ENCODE measurements at regions not wholly inside any gene's neighbourhood (a gene's known extent, or its start where the extent isn't known, plus 50 kb on each side); places are given as distances from the start of the nearest gene placed in this dataset.

DNA sequence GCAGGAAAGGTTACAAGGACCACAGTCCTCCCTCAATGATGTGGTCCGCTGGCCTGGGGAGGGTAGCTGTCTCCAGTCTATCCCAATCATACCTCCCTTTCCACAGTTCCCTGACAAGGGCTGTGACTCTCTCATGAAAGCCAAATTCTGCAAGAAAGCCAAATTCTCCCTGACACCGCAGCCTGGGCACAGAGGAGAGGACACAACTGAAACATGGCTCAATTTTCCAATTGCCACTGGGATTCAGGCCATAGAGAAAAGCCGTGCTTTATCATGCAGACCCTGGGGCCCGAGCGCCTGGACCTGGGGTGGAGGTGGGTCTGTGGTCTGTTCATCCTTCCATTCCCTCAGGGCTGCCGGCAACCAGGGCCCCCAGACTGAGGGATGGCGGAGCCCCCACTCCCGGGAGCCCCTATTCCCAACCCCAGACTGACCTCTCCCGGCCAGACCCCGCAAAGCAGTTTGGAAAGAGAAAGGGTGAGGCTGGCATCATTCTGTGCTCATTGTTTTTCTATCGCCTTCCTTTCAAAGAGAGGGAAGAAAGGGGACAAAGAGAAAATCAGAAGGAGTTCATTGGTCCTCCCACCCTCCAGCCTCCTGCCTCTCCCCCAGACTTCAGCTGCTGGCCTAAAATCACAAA lies 239.5 kb downstream of the BUD13 start:
- no peak for DNase-seq (ENCODE audit: low read depth in 2 of 2)

DNA sequence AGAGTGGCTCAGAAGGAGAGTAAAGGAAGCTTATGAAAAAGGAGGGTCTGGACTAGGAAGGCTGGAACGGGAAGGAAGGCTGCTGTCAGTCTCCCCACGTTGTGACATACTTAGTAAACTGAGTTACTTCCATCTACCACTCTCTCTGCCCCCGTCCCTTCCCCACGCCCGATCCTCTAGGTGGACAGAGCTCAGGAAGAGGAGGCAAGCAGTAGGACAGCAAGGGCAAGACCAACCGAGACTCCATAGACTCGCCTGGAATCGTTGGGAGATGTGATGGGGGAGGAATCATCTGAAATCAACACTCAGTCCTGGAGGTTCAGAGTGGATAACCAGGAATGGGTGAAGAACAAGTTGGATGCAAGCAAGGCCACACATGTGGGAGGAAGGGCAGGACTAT lies 240.7 kb downstream of the BUD13 start:
- no peak for DNase-seq (ENCODE audit: low read depth in 2 of 2)

DNA sequence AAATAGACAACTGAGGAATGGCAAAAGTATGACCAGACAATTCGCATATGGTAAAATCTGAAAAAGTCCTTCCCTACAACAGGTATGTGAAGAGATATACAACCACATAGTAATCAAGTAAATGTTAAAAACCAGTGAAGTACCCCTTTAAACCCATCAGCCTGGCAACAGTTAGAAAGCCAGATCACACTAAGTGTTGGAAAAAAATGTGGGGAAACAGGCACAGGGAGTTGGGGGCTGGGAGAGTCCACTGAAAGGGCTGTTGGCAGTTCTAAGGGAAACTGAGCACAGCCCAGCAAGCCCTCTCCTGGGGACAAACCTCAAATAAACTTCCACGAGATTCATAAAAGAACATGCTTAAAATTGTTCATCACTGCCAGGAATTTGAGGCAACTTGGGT lies 242.1 kb downstream of the BUD13 start:
- DNase-seq (ENCODE audit: low read depth in 2 of 2), result no peak

DNA sequence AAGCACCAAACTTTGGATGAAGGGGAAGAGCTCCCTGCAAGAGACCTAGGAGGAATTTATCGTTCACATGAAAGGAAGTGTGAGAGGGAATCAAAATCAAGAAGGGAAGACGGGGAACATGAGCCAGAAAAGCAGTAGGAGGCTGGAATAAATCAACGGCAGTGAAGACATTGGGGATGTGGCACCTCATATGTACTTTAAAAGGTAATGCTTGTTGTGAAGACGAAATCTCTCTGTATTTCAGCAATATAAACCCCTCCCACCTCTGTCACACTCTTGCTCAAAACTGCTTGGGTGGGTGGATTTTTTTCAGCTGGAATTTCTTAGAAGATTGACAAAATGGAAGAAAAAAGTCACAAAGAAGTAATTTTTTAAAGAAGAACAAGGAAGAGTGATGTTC lies 243.5 kb downstream of the BUD13 start:
- DNase-seq (ENCODE audit: low read depth in 2 of 2), result no peak

DNA sequence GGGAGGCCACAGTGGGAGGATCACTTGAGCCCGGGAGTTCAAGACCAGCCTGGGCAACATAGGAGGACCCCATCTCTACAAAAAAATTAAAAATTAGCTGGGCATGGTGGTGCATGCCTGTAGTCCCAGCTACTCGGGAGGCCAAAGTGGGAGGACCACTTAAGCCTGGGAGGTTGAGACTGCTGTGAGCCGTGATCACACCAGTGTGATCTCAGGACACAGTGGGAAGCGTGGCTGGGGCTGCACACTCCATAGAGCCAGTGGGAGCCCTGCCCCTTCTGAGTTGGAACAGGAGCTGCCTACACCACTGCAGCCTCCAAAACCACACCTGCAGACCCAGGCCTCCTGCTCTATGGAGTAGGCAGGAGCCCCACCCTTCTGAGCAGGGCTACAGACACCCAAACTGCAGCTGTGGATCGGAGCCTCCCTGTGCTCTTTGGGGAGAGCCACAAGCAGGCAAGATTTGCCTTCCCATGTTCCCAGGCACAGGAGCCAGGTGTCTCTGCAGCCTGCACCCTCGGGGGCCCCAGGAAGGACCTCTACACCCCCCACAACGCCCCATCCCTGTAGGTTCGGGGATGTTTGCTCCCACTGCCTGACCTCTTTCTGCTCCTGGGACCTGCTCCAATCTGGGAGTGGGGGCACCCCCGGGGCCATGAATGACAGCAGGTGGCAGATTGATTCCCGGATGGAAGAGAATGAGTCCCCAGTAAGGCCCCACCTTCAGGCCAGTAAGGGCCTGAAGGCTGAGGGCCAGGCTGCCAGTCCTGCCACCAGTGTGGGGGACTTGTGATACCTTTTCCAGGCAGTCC lies 245.4 kb downstream of the BUD13 start:
- DNase-seq (ENCODE audit: low read depth in 2 of 2), result no peak

DNA sequence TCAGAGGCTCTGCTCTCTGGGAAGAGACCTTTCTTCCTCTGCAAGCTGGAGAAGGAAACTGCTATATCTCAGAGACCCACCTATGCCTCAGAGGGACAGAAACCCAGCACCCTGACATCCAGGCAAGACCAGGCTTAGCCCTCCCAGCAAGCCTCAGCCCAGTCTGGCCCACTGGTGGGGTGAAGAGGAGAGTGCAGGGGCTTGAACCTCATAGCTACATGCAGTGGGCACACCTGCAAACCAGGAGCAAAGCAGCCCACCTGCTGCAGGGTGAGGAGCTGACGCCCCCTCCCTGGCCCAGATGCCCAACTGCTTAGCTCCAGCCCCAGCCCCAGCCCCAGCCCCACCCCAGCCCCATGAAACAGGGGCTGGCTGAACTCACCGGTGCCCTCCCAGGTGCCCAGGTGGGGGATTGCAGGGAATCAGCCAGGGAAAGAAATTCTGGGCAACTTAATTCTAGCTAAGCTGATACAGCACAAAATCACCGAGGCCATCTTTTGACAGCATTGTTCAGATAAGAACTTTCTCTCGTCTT lies 246.8 kb downstream of the BUD13 start:
- DNase-seq (ENCODE audit: low read depth in 2 of 2), result no peak

DNA sequence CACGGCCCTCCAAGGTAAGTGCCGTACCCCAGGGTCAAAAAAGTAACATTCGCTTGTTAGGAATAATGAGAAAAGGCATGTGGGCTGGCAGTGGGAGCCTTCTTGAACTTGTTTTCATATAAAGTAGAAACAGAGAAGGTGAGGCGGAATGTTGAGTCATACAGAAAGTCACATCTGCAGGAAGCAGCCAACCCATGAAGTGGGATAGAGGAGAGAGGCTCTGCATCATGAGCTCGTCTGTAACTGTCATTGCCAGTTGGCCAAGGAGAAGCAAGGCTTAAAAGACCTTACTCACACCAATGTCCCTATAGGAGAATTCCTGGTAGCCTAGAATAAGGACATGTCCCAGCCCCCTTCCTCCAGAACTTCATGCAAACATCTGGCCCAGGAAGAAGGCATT lies 253.3 kb downstream of the BUD13 start:
- DNase-seq (ENCODE audit: low read depth in 2 of 2), result no peak

DNA sequence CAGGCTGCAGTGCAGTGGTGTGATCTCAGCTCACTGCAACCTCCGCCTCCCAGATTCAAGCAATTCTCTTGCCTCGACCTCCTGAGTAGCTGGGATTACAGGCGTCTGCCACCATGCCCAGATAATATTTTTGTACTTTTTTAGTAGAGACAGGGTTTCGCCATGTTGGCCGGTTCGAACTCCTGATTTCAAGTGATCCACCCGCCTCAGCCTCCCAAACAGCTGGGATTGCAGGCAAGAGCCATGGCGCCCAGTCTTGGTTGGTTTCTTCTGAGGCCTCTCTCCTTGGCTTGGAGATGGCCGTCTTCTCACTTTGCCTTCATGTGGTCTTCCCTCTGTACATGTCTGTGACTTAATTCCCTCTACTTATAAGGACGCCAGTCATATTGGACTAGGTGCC lies 254.6 kb downstream of the BUD13 start:
- DNase-seq (ENCODE audit: low read depth in 2 of 2), result no peak

DNA sequence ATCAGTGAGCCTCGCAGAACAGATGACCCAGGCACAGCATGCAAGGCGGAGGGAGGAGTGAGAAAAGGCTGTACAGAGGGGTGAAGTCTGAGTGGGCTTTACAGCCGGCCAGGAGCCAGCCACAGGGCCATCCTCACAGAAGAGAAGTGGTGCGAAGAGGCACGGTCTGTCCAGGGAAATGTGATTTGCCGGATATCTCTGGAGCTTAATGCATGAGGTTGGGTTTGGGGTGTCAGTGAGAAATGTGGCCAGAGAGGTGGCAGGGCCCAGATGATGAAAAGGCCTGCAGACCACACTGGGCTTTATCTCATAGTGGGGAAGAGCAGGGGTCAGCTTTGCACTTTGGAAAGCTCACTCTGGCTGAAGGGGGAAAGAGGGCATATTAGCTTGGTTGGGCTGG lies 255.2 kb downstream of the BUD13 start:
- no peak for DNase-seq (ENCODE audit: low read depth in 2 of 2)

DNA sequence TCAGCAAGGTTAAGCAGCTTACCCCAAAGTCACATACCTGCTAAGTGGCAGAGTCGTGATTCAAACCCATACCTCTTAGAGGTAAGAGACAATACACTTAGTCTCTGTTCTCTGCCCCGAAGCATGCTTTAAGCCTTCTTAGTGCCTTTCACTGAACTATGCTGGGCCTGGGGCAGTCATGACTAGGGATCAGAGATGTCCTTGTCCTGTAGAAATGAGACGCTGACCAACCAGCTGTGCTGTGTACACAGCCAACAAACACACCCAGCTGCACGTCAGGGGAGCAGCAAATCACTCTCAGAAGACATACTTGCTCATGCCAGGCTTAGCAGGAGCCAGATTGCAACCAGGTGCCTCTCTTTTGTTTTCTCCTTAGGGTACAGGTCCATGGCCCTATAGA lies 255.7 kb downstream of the BUD13 start:
- DNase-seq (ENCODE audit: low read depth in 2 of 2), result no peak

DNA sequence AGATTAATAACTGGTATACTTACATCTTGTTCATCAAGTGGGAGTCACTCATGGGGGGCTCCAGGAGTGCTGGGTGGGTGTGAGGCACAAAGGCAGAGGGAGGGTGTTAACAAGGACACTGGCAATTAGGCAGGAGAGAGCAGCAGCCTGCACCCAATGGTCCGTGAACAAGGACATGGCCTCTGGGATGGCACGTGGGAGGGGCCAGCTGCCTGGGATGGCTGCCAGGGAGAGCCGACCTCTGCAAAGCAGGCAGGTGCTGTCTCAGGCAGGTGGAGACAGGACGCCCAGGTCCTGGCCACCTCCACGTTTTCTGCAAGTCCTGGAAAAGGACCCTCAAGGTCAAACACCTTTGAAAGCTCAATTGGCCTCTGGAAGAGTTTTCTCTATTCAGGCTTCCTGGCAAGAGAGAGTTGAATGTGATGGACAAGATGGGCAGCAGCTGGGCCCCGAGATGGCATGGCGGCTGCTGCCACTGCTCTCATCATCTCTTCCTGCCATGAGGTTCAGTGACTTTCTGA lies 257.1 kb downstream of the BUD13 start:
- no peak for DNase-seq (ENCODE audit: low read depth in 2 of 2)

DNA sequence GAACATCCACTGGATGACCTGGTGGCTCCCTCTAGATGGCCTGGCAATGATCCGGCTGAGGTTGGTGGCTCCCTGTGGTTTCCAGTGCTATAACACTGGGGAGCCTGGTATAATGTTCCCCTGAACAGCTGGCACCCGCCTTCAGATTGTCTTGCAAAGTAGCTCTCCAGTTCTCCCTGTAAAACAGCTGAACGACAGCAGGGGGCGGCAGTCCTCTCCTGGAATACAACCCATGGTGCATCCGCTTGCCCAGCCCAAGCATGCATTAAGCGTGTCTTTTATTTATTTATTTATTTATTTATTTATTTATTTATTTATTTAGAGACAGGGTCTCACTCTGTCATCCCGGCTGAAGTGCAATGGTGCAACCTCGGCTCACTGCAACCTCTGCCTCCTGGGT lies 258.9 kb downstream of the BUD13 start:
- DNase-seq (ENCODE audit: low read depth in 2 of 2), result peak in 1 of 2 donors; percentile 3

DNA sequence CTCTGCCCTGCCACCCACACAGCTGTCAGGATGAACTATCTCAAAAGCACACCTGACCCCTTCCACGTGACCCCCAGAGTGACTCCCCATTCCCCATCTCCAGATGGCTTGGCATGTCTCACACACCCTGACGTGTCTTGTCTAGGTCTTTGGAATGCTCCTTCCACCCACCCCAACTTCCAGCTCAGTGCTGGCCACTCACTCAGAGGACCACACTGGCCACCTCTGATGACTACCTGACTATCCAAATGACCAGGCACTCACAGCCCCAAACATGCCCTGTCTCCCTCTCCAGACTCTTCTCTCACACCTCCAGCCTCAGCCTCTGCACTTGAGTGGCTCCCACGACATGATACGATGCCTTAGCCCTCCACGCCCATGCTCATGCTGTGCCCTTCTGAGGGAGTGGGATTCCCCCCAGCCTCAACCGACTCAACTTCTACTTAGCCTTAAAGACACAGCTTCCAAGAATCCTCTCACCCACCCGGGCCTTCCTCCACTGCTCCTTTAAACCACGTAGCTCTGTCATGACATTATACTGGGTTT lies 259.4 kb downstream of the BUD13 start:
- DNase-seq (ENCODE audit: low read depth in 2 of 2), result no peak

DNA sequence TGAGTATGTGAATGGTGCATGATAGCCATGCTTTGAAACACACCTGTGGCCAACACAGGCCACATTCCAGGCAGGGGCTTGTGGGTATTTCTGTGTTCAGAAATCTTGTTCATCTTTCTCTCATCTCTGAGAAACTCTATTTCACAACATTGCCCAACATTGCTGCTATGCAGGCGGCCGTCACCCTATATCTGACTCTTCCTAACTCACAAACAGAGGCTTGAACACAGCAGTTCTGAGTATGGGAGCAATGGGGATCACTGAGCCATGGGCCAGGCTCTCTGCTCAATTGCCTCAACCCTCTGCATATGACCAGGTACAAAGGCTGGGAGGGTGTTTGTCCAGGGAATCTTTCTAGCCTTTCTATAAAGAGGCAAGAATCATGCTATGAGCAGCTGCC lies 259.9 kb downstream of the BUD13 start:
- no peak for DNase-seq (ENCODE audit: low read depth in 2 of 2)

DNA sequence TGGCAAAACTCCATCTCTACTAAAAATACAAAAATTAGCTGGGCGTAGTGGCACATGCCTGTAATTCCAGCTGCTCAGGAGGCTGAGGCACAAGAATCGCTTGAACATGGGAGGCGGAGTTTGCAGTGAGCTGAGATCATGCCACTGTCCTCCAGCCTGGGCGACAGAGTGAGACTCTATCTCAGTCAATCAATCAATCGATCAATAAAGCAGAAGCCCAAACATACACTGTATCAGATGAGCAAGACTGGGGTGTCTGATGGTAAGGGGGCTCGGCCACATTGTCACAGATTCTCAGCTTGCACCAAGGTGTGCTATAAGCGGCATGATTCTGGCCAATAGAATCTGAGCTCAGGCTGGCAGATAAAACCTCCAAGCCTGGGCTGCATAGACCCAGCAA lies 261.1 kb downstream of the BUD13 start:
- no peak for DNase-seq (ENCODE audit: low read depth in 2 of 2)

DNA sequence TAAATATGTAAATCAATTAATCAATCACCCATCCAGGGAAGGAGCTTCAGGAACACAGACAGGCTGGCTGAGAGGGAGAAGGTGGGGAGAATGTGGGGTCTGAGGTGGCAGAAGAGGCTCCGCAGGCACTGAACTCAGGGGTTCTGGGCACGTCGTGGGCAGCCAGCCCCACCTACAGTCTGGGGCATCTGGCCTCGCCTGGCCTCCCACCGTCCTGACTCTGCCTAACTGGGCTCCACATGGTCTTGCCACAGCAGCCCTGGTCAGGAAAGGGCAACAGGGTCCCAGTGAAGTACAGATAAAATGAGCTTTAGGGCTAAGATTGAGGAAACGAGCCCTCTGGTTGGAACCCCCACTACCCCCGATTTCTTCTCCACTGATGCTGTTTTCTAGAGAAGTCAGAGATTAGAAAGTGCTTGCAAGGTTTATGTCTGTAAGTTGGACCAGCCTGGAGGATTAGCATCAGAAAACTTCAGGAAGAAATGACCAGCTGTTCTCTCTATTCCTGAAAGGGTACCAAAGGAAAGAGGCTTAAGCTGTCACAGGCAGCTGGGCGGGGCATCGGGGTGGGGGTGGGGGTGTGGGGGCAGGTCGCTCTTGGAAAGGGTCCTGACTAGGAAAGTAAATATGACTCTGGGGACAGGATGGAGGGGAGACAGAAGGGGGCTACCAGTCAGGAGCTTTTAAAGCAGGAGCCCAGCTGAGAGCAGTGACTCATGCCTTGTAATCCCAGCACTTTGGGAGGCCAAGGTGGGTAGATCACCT lies 261.7 kb downstream of the BUD13 start:
- DNase-seq (ENCODE audit: low read depth in 2 of 2), result no peak

DNA sequence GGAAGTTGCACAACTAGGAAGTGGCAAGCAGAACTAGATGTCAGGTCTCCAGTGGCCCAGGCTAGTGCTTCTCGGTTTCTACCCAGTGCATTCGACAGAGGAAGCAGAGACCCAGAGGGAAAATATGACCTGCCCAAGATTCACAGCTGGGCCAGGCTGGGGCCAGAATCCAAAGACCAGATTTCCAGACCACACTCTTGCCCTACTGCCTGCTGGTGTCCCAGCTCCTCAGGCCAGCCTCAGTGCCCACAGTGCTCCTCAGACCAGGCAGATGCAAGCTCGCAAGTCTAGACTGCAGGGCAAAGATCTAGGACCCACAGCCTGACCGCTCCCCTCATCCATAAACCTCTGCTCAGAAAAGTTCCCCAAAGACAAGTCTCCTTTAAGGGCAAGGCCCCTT lies 262.6 kb downstream of the BUD13 start:
- DNase-seq (ENCODE audit: low read depth in 2 of 2), result no peak

DNA sequence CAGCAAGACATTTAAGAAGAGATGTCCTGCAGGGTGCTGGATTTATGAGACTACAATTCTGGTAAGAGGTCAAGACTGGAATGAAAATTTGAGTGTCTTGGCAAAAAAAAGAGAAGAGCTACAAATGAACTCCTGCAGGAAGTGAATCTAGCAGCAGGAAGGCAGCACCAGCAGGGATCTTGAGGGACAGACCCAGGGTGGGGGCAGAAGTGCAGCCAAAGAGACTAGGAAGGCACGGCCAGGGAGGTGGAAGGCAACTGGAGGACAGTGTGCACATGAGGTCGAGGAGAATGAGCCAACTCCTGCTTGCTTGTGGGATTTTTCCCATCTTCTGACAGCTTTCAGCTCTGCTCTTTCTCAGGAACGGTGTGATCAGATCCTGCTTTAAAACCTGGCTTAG lies 263.2 kb downstream of the BUD13 start:
- DNase-seq (ENCODE audit: low read depth in 2 of 2), result no peak

DNA sequence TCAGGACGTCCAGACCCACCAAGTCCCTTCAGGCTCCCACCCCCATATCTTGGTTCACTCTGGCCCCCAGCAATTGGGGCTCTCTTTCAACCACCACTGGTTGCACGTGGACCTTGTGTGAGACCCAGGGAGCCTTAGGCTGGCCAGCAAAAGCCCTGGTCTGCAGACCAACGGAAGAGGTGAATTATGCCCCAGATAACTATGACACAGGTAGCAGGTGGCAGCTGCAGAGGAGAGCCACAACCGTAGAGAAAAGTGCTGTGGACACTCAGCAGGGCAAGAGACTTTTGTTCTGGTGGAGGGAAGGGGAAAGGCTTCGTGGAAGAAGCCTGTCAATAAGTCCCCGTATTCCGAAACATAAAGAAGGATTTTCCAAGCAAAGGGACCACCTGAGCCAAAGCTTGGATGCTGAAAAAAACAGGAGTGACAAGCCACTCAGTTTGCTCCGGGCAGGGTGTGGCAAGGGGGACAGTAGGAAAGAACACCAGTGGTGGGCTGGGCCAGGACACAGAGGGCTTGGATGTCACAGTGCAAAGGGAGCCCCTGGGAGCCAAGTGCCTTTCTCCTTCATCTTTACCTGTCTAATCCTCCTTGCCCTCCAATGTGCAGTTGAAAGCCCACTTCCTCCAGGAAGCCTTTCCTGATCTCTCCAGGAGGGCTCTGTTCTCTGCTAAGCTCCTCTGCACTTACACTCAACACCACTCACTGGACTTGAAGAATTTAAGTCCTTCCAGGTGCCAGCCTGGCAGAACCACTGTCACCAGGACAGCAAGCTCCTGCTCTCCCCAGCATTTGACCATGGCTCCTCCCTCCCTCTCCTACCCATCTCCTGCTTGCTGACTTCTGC lies 264.7 kb downstream of the BUD13 start:
- no peak for DNase-seq (ENCODE audit: low read depth in 2 of 2)

DNA sequence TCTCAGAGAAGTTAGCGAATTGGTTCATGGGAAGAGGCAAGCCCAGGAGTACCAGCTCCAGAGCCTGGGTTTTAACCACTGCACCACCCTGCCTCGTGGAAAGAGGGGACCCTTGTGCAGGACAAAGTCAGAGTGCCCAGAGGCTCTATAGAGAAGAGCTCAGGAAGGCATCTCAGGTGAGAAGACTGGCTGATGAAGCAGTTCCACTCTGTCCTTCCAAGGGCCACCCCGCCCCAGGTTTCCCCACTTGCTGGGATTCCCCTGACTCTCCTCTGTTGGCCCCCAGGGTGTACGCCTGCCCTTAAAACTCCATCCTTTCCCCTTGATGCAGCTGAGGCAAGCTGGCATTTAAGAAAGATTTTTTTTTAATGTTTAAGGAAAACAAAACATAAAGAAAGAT lies 265.8 kb downstream of the BUD13 start:
- DNase-seq (ENCODE audit: low read depth in 2 of 2), result no peak

DNA sequence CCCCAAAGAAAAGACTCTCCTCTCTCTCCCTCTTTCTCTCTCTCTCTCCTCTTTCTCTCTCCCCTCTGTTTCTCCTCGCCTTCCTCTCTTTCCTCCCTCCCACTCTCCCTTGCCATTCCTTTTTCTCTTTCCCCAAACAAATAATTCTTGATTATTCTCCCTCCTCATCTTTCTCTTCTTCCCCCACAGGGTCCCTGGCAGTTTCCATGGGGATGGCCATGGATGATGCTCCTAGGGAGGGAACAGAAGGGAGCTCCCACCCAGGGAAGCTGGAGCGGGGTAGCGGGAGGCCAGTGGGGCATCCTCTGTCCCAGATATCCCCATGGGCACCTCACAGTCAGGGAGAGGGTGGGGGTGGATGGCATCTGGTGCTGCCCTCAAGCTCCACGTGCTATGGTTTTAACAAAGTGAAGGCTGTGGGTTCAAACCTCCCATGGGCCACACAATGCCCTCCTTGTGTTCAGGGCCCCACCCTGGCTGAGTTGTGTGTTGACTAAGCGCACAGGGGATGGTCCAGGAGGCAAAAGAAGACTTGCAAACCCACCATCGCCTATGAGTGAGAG lies 266.4 kb downstream of the BUD13 start:
- no peak for DNase-seq (ENCODE audit: low read depth in 2 of 2)

Data from activated CD4-positive, alpha-beta T cell treated with anti-CD3 and anti-CD28 coated beads for 24 hours (primary cell).